GM12865 (cell line): ENCODE measurements at regions not wholly inside any gene's neighbourhood (a gene's known extent, or its start where the extent isn't known, plus 50 kb on each side); places are given as distances from the start of the nearest gene placed in this dataset.

ENCODE experiments used
- DNase-seq: peaks from one replicate; pipeline ENCODE4 v3.0.0; 2010; ENCODE audit warnings: low read depth
- H3K4me3 ChIP-seq: 2 replicates; pipeline ENCODE4 v1.5.1; 2011; ENCODE audit warnings: mild to moderate bottlenecking, low read depth, low read length, control low read depth
- TF ChIP-seq, protein P1 (sequence below): IDR thresholded peaks from 2 replicates; pipeline ENCODE4 v1.5.1; 2011; ENCODE audit warnings: low read length, control low read depth, low read depth, inconsistent platforms; ENCODE audit not compliant: insufficient read depth; ENCODE audit errors: missing control alignments

DNA sequence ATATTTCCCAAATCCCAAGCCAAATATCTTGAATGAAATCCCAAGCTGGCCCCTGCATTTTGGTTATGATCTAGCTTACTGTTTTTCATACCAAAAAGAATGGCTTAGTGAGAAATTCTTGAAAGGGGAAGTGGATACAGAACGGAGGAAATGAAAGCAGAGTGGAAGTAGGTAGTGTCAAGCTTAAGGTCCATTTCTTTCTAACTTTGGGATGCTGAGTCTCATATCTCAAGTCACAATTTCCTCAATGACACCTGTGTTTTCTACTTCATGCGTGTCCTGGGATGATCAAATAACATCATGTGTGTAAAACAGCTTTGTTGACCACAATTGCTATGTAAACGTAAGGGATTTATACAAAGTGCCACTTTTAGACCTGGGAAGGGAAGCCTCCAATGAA lies 238.8 kb upstream of the SLC35B3 start:
- TF ChIP-seq, protein P1, sequence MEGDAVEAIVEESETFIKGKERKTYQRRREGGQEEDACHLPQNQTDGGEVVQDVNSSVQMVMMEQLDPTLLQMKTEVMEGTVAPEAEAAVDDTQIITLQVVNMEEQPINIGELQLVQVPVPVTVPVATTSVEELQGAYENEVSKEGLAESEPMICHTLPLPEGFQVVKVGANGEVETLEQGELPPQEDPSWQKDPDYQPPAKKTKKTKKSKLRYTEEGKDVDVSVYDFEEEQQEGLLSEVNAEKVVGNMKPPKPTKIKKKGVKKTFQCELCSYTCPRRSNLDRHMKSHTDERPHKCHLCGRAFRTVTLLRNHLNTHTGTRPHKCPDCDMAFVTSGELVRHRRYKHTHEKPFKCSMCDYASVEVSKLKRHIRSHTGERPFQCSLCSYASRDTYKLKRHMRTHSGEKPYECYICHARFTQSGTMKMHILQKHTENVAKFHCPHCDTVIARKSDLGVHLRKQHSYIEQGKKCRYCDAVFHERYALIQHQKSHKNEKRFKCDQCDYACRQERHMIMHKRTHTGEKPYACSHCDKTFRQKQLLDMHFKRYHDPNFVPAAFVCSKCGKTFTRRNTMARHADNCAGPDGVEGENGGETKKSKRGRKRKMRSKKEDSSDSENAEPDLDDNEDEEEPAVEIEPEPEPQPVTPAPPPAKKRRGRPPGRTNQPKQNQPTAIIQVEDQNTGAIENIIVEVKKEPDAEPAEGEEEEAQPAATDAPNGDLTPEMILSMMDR = no peak
- DNase-seq = peak; percentile 2
- H3K4me3 ChIP-seq = no peak overlapping the region

DNA sequence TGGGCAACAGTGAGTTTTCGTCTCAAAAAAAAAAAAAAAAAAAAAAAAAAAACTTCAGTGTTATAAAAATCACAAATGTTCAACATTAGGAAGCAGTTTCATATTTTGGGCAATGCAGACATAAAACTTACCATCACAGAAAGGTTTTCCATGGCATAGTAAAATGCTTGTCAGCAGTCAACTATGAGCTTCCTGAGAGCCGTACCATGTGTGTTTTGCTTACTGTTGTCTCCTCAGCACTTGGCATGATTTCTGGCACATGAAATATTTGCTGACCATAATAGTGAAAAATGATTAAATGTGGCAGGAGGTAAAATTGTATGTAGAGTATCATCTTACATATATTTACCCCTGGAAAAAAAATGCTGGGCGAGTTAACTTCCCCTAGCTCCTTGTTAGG lies 237.5 kb upstream of the SLC35B3 start:
- no peak for DNase-seq
- H3K4me3 ChIP-seq = no peak overlapping the region
- TF ChIP-seq, protein P1 = no peak

DNA sequence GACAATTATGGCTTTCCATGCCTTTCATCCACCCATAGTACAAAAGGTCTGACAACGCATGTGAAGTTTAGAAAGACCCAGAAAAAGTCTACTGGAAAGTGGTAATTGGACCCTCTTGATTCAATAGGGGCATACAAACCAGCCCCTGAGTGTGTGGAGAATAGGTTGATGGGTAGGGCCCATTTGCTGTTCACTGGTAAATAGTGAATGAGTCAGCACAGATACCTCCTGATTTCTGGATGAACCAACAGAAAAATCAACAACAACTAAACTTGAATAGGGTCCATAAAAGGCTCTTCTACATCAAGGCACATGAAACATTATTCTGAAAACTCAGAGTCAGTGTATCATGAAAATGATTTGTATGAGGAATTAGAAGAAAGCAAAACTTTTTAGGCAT lies 235.4 kb upstream of the SLC35B3 start:
- H3K4me3 ChIP-seq = no peak overlapping the region
- no peak for DNase-seq
- TF ChIP-seq, protein P1 = no peak

DNA sequence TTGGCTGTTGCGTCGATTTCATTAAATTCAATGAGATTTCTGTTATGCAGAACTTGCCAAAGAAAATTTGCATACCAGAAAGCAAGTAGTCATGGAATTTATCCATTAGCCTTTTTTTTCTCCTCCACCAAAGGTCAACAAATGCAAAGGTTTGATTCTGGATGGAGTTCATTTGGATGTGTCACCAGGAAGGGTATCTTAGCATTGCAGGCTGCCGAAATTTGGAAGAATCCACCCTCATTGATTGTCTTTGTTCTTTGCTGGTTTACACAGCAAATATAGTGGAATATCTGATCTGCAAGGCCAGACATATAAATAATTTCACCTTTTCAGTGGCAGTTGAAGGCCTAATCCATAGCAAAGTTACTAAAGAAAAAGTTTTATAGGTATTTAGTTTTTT lies 229.4 kb upstream of the SLC35B3 start:
- no peak overlapping the region for H3K4me3 ChIP-seq
- TF ChIP-seq, protein P1 = no peak
- no peak for DNase-seq

DNA sequence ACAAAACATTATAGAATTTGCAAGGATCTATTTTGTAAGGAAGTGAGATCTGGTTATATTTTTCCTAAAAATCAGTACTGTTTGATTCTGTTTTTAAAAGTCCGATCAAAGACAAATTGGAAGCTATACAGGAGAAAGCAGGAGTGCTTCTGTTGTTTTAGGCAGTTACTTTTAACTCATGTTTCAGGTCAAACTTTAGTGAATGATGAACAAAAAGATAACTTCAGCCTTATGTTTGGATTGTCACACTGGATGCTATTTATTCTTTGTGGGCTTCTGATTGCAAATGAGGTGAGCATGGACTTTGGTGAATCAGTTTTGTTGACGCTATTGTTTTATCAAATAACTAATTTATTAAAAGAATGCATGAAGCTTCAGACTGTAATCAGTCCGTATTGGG lies 228.7 kb upstream of the SLC35B3 start:
- no peak for DNase-seq
- TF ChIP-seq, protein P1 = no peak
- H3K4me3 ChIP-seq = no peak overlapping the region

DNA sequence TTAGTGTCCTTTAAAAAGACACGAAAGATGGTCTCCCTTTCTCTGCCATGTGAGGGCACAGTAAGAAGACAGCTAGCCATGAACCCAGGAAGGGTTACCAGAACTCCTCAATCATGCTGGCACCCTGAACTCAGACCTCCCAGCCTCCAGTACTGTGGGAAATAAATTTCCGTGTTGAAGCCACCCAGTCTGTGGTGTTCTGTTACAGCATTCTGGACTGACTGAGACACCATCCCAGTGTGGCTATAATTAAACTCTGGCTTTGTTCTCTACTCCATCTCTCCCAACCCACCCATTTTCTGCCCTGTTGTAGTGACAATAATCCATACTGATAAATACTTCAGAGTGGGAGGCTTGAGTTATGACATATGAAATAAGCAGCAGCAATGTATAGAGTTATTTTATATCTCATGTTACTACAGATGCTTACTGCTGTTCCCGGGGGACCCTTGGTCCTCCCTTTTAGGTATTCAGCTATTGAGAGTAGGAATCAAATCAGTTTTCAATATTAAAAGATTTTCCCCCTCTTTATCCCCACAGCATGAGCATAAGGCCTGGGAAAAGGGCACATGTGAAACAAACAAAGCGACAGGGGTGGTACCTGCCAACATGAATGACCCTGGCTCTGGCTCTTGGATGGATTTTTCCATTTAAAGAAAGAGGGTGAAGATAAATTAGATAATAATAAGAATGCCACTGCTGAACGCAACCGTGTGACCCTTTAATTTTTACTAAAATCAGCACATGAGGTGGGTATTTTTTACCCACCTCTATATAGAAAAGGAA lies 224.3 kb upstream of the SLC35B3 start:
- no peak overlapping the region for H3K4me3 ChIP-seq
- TF ChIP-seq, protein P1 = no peak
- no peak for DNase-seq

DNA sequence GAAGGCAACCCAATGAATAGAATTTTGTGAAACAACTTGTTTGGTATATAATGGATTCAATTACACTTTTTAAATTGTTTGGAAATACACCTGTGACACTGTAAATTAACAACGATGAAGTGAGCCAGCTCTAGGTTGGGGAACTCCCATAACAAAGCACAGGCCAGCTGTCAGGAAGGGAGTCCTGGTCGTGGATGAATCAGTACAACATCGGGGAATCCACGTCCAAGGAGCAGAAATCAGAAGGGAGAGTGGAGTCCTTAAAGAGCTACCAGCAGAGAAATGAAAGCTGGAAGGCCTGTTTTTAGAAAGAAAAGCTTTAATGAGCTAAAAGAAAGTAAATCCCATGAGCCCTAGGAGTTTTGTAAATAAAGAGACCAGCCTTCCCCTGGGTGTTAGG lies 223.1 kb upstream of the SLC35B3 start:
- no peak for DNase-seq
- TF ChIP-seq, protein P1 = no peak
- no peak overlapping the region for H3K4me3 ChIP-seq
